ENCODE measurements at regions not wholly inside any gene's neighbourhood (a gene's known extent, or its start where the extent isn't known, plus 50 kb on each side); places are given as distances from the start of the nearest gene placed in this dataset.

- no peaks in the 10 kb centered on the region for H3K9me3 Mint-ChIP-seq
- H3K27ac Mint-ChIP-seq: no peak overlapping the region
- no peaks in the 10 kb centered on the region for H3K36me3 Mint-ChIP-seq (ENCODE audit: low read depth)
Observed at GRCh38 chr15:62503451-62503850, 338.4 kb upstream of the C2CD4B start.

DNA sequence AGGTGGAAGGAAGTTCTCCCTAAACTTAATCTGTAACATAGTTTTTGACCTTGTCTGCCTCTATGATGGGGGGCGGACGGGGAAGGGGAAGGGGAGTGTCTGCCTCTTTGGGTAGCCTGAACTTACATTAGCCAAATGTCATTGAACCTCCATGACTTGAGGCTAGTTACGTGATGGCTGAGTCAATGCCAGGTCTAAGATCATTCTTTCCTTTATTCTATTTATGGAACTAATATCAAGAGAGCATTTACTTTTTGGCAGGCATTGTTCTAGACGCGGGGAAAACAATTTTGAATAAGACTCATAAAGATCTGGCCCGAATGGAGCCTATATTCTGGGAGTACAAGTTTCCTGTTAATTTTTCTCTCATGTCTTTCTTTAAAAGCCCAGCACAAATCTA is 340.7 kb upstream of the C2CD4B start:
- no peak overlapping the region for H3K4me3 Mint-ChIP-seq
- no peaks in the 10 kb centered on the region for H3K9me3 Mint-ChIP-seq
- H3K4me1 Mint-ChIP-seq: peaks cover 81% of the 10 kb centered on the region
- DNase-seq: no peak
- peak overlapping the region; percentile 40 for H3K27ac Mint-ChIP-seq
- H3K36me3 Mint-ChIP-seq (ENCODE audit: low read depth): no peaks in the 10 kb centered on the region
- H3K27me3 Mint-ChIP-seq (ENCODE audit: low read depth, poor library complexity): peaks cover 3% of the 10 kb centered on the region
- TF ChIP-seq CTCF (IDR thresholded peaks at IDR 0.05): no peak

More at GRCh38 chr15:62503451-62503850, 338.4 kb upstream of the C2CD4B start:
- no peaks in the 10 kb centered on the region for H3K27me3 Mint-ChIP-seq (ENCODE audit: low read depth, poor library complexity)
- peaks cover 70% of the 10 kb centered on the region for H3K4me1 Mint-ChIP-seq
- no peak for DNase-seq
- no peak overlapping the region for H3K4me3 Mint-ChIP-seq
- TF ChIP-seq CTCF (IDR thresholded peaks at IDR 0.05): no peak

- H3K4me3 Mint-ChIP-seq: no peak overlapping the region
- H3K4me1 Mint-ChIP-seq: peaks cover 82% of the 10 kb centered on the region
- no peak for TF ChIP-seq CTCF (IDR thresholded peaks at IDR 0.05)
- no peak for DNase-seq
- no peak overlapping the region for H3K27ac Mint-ChIP-seq
- H3K36me3 Mint-ChIP-seq (ENCODE audit: low read depth): no peaks in the 10 kb centered on the region
- H3K27me3 Mint-ChIP-seq (ENCODE audit: low read depth, poor library complexity): peaks cover 3% of the 10 kb centered on the region
- no peaks in the 10 kb centered on the region for H3K9me3 Mint-ChIP-seq
Observed at GRCh38 chr15:62506217-62506805, 341.2 kb upstream of the C2CD4B start.

GRCh38 chr15:62509395-62509958 is 344.4 kb upstream of the C2CD4B start:
- H3K9me3 Mint-ChIP-seq: no peaks in the 10 kb centered on the region

GRCh38 chr15:62510791-62511190 is 345.7 kb upstream of the C2CD4B start:
- no peak overlapping the region for H3K4me3 Mint-ChIP-seq
- no peak for DNase-seq
- peaks cover 69% of the 10 kb centered on the region for H3K4me1 Mint-ChIP-seq
- H3K9me3 Mint-ChIP-seq: no peaks in the 10 kb centered on the region
- peaks cover 7% of the 10 kb centered on the region for H3K27me3 Mint-ChIP-seq (ENCODE audit: low read depth, poor library complexity)
- H3K27ac Mint-ChIP-seq: no peak overlapping the region
- no peak for TF ChIP-seq CTCF (IDR thresholded peaks at IDR 0.05)
- no peaks in the 10 kb centered on the region for H3K36me3 Mint-ChIP-seq (ENCODE audit: low read depth)

More at GRCh38 chr15:62509395-62509958, 344.4 kb upstream of the C2CD4B start:
- Mint-ChIP-seq H3K4me1 (peaks cover 73% of the 10 kb centered on the region), H3K36me3 (ENCODE audit: low read depth) (no peaks in the 10 kb centered on the region), H3K4me3 (no peak overlapping the region), H3K27me3 (ENCODE audit: low read depth, poor library complexity) (peaks cover 7% of the 10 kb centered on the region), H3K27ac (no peak overlapping the region)
- peak; percentile 26 for DNase-seq
- no peak for TF ChIP-seq CTCF (IDR thresholded peaks at IDR 0.05)

GRCh38 chr15:62512904-62513303 is 347.8 kb upstream of the C2CD4B start:
- no peak for TF ChIP-seq CTCF (IDR thresholded peaks at IDR 0.05)
- Mint-ChIP-seq H3K36me3 (ENCODE audit: low read depth) (no peaks in the 10 kb centered on the region), H3K27ac (peak overlapping the region; percentile 60), H3K27me3 (ENCODE audit: low read depth, poor library complexity) (peaks cover 10% of the 10 kb centered on the region), H3K4me3 (no peak overlapping the region), H3K9me3 (no peaks in the 10 kb centered on the region), H3K4me1 (peaks cover 50% of the 10 kb centered on the region)
- DNase-seq: no peak
